Stimulated activated CD4-positive, alpha-beta T cell treated with anti-CD3 and anti-CD28 coated beads, Interleukin-12 subunit alpha, Interleukin-12 subunit beta, amount 100 ng/mL, for 4 hours (primary cell): ENCODE measurements at regions not wholly inside any gene's neighbourhood (a gene's known extent, or its start where the extent isn't known, plus 50 kb on each side); places are given as distances from the start of the nearest gene placed in this dataset.
"Not testable (repeated sequence)": the region's sequence is repeated elsewhere in the genome, so short reads cannot be mapped to it uniquely, and the experiment has no call there.

ENCODE experiments used
- DNase-seq: peaks from one replicate; pipeline ENCODE4 v3.0.0-alpha.2; 2020

GRCh38 chr13:30058429-30058828, 208.0 kb upstream of the UBL3 start:
- no peak for DNase-seq

GRCh38 chr13:30054546-30054945, 204.1 kb upstream of the UBL3 start:
- not testable (repeated sequence) for DNase-seq

- DNase-seq = no peak
Observed at GRCh38 chr13:30053939-30054338, 203.5 kb upstream of the UBL3 start.

GRCh38 chr13:30052120-30052519, 201.7 kb upstream of the UBL3 start:
- no peak for DNase-seq

- DNase-seq = no peak
Observed at GRCh38 chr13:30051531-30052060, 201.2 kb upstream of the UBL3 start.

- no peak for DNase-seq
Observed at GRCh38 chr13:30049692-30050091, 199.3 kb upstream of the UBL3 start.

- DNase-seq = no peak
Observed at GRCh38 chr13:30047154-30047874, 196.9 kb upstream of the UBL3 start.

- no peak for DNase-seq
Observed at GRCh38 chr13:30045916-30046704, 195.7 kb upstream of the UBL3 start.

GRCh38 chr13:30044932-30045331, 194.5 kb upstream of the UBL3 start:
- no peak for DNase-seq

- DNase-seq = no peak
Observed at GRCh38 chr13:30043631-30043925, 193.2 kb upstream of the UBL3 start.

GRCh38 chr13:30042891-30043630, 192.6 kb upstream of the UBL3 start:
- DNase-seq = no peak

- DNase-seq = no peak
Observed at GRCh38 chr13:30042272-30042671, 191.9 kb upstream of the UBL3 start.

- no peak for DNase-seq
Observed at GRCh38 chr13:30039511-30039911, 189.1 kb upstream of the UBL3 start.

- no peak for DNase-seq
Observed at GRCh38 chr13:30038884-30039283, 188.5 kb upstream of the UBL3 start.

GRCh38 chr13:30037766-30038165, 187.3 kb upstream of the UBL3 start:
- no peak for DNase-seq

GRCh38 chr13:30037306-30037705, 186.9 kb upstream of the UBL3 start:
- no peak for DNase-seq

GRCh38 chr13:30034458-30034795, 184.0 kb upstream of the UBL3 start:
- no peak for DNase-seq

GRCh38 chr13:30033681-30034457, 183.5 kb upstream of the UBL3 start:
- DNase-seq = no peak

- DNase-seq = no peak
Observed at GRCh38 chr13:30032263-30032662, 181.8 kb upstream of the UBL3 start.

GRCh38 chr13:30031488-30031887, 181.1 kb upstream of the UBL3 start:
- no peak for DNase-seq

- no peak for DNase-seq
Observed at GRCh38 chr13:30030141-30030750, 179.8 kb upstream of the UBL3 start.
